GM12878 (cell line): ENCODE measurements at regions not wholly inside any gene's neighbourhood (a gene's known extent, or its start where the extent isn't known, plus 50 kb on each side); places are given as distances from the start of the nearest gene placed in this dataset.

ENCODE experiments used
- CREB1 ChIP-seq: IDR thresholded peaks from 2 replicates; pipeline ENCODE4 v1.6.1; 2012; ENCODE audit warnings: low read depth, mild to moderate bottlenecking, inconsistent platforms
- JUNB ChIP-seq: IDR thresholded peaks from 2 replicates; pipeline ENCODE4 v1.6.1; 2016; ENCODE audit warnings: antibody characterized with exemption, mild to moderate bottlenecking
- NBN ChIP-seq: fragments of 450-650 bp; IDR thresholded peaks from 2 replicates; pipeline ENCODE4 v1.6.1; 2016
- POLR2AphosphoS5 ChIP-seq: IDR thresholded peaks from 2 replicates; pipeline ENCODE4 v1.6.1; 2011; ENCODE audit warnings: mild to moderate bottlenecking, low read length, inconsistent platforms
- USF2 ChIP-seq: IDR thresholded peaks from 2 replicates; pipeline ENCODE4 v1.6.1; 2011; ENCODE audit warnings: low read depth, low read length, improper control_type of control experiment, borderline replicate concordance
- TF ChIP-seq, protein P1 (sequence below), 3 experiments: IDR thresholded peaks in 2 of 3; conservative IDR thresholded peaks in 1 of 3; 2 replicates each; pipeline ENCODE4 v1.5.1; 2011; ENCODE audit warnings: low read depth in 3 of 3, low read length in 3 of 3, mild to moderate bottlenecking in 3 of 3, control low read depth in 2 of 3, moderate library complexity in 2 of 3, inconsistent platforms in 1 of 3, mixed read lengths in 1 of 3; ENCODE audit not compliant: control insufficient read depth in 2 of 3, insufficient read depth in 1 of 3; ENCODE audit errors: extremely low read depth in 1 of 3
- TF ChIP-seq, protein P2 (sequence below): IDR thresholded peaks from 2 replicates; pipeline ENCODE4 v1.6.1; 2012; ENCODE audit warnings: low read depth, low read length, improper control_type of control experiment

DNA sequence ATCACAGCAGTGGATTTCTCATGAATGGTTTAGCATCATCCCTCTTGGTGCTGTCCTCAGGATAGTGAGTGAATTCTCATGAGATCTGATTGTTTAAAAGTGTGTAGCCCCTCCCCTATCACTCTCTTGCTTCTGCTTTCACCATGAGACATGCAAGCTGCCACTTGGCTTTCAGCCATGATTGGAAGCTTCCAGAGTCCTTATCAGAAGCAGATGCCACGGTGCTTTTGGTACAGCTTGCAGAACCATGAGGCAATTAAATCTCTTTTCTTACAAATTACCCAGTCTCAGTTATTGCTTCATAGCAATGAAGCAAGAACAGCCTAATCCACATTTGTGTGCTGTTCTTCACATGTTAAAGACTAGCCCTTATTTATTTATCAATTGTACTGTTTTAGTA lies 495.2 kb upstream of the EPHA6 start:
- TF ChIP-seq POLR2AphosphoS5: no peak
- TF ChIP-seq, protein P1, sequence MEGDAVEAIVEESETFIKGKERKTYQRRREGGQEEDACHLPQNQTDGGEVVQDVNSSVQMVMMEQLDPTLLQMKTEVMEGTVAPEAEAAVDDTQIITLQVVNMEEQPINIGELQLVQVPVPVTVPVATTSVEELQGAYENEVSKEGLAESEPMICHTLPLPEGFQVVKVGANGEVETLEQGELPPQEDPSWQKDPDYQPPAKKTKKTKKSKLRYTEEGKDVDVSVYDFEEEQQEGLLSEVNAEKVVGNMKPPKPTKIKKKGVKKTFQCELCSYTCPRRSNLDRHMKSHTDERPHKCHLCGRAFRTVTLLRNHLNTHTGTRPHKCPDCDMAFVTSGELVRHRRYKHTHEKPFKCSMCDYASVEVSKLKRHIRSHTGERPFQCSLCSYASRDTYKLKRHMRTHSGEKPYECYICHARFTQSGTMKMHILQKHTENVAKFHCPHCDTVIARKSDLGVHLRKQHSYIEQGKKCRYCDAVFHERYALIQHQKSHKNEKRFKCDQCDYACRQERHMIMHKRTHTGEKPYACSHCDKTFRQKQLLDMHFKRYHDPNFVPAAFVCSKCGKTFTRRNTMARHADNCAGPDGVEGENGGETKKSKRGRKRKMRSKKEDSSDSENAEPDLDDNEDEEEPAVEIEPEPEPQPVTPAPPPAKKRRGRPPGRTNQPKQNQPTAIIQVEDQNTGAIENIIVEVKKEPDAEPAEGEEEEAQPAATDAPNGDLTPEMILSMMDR (IDR thresholded peaks at IDR 0.05 in 2 of 3, conservative IDR thresholded peaks at IDR 0.05 in 1 of 3; ENCODE audit: control insufficient read depth in 2 of 3, extremely low read depth in 1 of 3, insufficient read depth in 1 of 3, low read depth in 3 of 3, low read length in 3 of 3): no peak
- TF ChIP-seq, protein P2, sequence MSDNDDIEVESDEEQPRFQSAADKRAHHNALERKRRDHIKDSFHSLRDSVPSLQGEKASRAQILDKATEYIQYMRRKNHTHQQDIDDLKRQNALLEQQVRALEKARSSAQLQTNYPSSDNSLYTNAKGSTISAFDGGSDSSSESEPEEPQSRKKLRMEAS: no peak
- TF ChIP-seq JUNB: no peak
- no peak for TF ChIP-seq CREB1
- no peak for TF ChIP-seq NBN
- TF ChIP-seq USF2: no peak
